ENCODE measurements at regions not wholly inside any gene's neighbourhood (a gene's known extent, or its start where the extent isn't known, plus 50 kb on each side); places are given as distances from the start of the nearest gene placed in this dataset.

GRCh38 chr17:65360961-65361552, 200.4 kb downstream of the AXIN2 start:
- Histone ChIP-seq H3K27ac (ENCODE audit: low read depth, low read length) (no peak overlapping the region), H3K4me3 (ENCODE audit: low read depth in 1 of 5, low read length in 5 of 5) (no peak overlapping the region), H3K36me3 (ENCODE audit: control insufficient read depth in 5 of 5, insufficient read depth in 5 of 5, low read length in 5 of 5) (no peaks in the 10 kb centered on the region), H3K27me3 (ENCODE audit: control insufficient read depth in 5 of 5, insufficient read depth in 4 of 5, low read length in 5 of 5) (peaks cover 0 to 6% (median 0%) of the 10 kb centered on the region in 5 donors), H3K9ac (ENCODE audit: low read length in 5 of 5) (no peak overlapping the region), H3K4me1 (ENCODE audit: control insufficient read depth in 5 of 5, insufficient read depth in 5 of 5, low read length in 5 of 5) (no peaks in the 10 kb centered on the region), H3K9me3 (ENCODE audit: control insufficient read depth in 5 of 5, low read length in 5 of 5) (peaks cover 0 to under 1% (median 0%) of the 10 kb centered on the region in 5 donors)

GRCh38 chr17:65359016-65359415, 202.4 kb downstream of the AXIN2 start:
- Histone ChIP-seq H3K27me3 (ENCODE audit: control insufficient read depth in 5 of 5, insufficient read depth in 4 of 5, low read length in 5 of 5) (peaks cover 0 to 6% (median 0%) of the 10 kb centered on the region in 5 donors), H3K9me3 (ENCODE audit: control insufficient read depth in 5 of 5, low read length in 5 of 5) (no peaks in the 10 kb centered on the region), H3K36me3 (ENCODE audit: control insufficient read depth in 5 of 5, insufficient read depth in 5 of 5, low read length in 5 of 5) (no peaks in the 10 kb centered on the region), H3K27ac (ENCODE audit: low read depth, low read length) (no peak overlapping the region), H3K4me3 (ENCODE audit: low read depth in 1 of 5, low read length in 5 of 5) (no peak overlapping the region), H3K4me1 (ENCODE audit: control insufficient read depth in 5 of 5, insufficient read depth in 5 of 5, low read length in 5 of 5) (no peaks in the 10 kb centered on the region), H3K9ac (ENCODE audit: low read length in 5 of 5) (no peak overlapping the region)

GRCh38 chr17:65356536-65356935, 204.9 kb downstream of the AXIN2 start:
- Histone ChIP-seq H3K4me3 (ENCODE audit: low read depth in 1 of 5, low read length in 5 of 5) (no peak overlapping the region), H3K27me3 (ENCODE audit: control insufficient read depth in 5 of 5, insufficient read depth in 4 of 5, low read length in 5 of 5) (peaks cover 0 to 6% (median 0%) of the 10 kb centered on the region in 5 donors), H3K27ac (ENCODE audit: low read depth, low read length) (no peak overlapping the region), H3K4me1 (ENCODE audit: control insufficient read depth in 5 of 5, insufficient read depth in 5 of 5, low read length in 5 of 5) (no peaks in the 10 kb centered on the region), H3K36me3 (ENCODE audit: control insufficient read depth in 5 of 5, insufficient read depth in 5 of 5, low read length in 5 of 5) (no peaks in the 10 kb centered on the region), H3K9ac (ENCODE audit: low read length in 5 of 5) (no peak overlapping the region), H3K9me3 (ENCODE audit: control insufficient read depth in 5 of 5, low read length in 5 of 5) (no peaks in the 10 kb centered on the region)

GRCh38 chr17:65355246-65355645, 206.2 kb downstream of the AXIN2 start:
- Histone ChIP-seq H3K27me3 (ENCODE audit: control insufficient read depth in 5 of 5, insufficient read depth in 4 of 5, low read length in 5 of 5) (peaks cover 0 to 6% (median 0%) of the 10 kb centered on the region in 5 donors), H3K27ac (ENCODE audit: low read depth, low read length) (no peak overlapping the region), H3K9ac (ENCODE audit: low read length in 5 of 5) (no peak overlapping the region), H3K36me3 (ENCODE audit: control insufficient read depth in 5 of 5, insufficient read depth in 5 of 5, low read length in 5 of 5) (no peaks in the 10 kb centered on the region), H3K4me1 (ENCODE audit: control insufficient read depth in 5 of 5, insufficient read depth in 5 of 5, low read length in 5 of 5) (no peaks in the 10 kb centered on the region), H3K9me3 (ENCODE audit: control insufficient read depth in 5 of 5, low read length in 5 of 5) (peaks cover 0 to 4% (median 0%) of the 10 kb centered on the region in 5 donors), H3K4me3 (ENCODE audit: low read depth in 1 of 5, low read length in 5 of 5) (no peak overlapping the region)

- H3K27ac ChIP-seq (ENCODE audit: low read depth, low read length): no peak overlapping the region
- no peak overlapping the region for H3K4me3 ChIP-seq (ENCODE audit: low read depth in 1 of 5, low read length in 5 of 5)
- H3K9ac ChIP-seq (ENCODE audit: low read length in 5 of 5): no peak overlapping the region
- H3K9me3 ChIP-seq (ENCODE audit: control insufficient read depth in 5 of 5, low read length in 5 of 5): peaks cover 0 to 14% (median 3%) of the 10 kb centered on the region in 5 donors
- no peaks in the 10 kb centered on the region for H3K4me1 ChIP-seq (ENCODE audit: control insufficient read depth in 5 of 5, insufficient read depth in 5 of 5, low read length in 5 of 5)
- H3K36me3 ChIP-seq (ENCODE audit: control insufficient read depth in 5 of 5, insufficient read depth in 5 of 5, low read length in 5 of 5): no peaks in the 10 kb centered on the region
- peaks cover 0 to 4% (median 0%) of the 10 kb centered on the region in 5 donors for H3K27me3 ChIP-seq (ENCODE audit: control insufficient read depth in 5 of 5, insufficient read depth in 4 of 5, low read length in 5 of 5)
Observed at GRCh38 chr17:65349916-65350315, 211.5 kb downstream of the AXIN2 start.

GRCh38 chr17:65346166-65346565, 209.0 kb downstream of the RGS9 start:
- Histone ChIP-seq H3K27ac (ENCODE audit: low read depth, low read length) (no peak overlapping the region), H3K36me3 (ENCODE audit: control insufficient read depth in 5 of 5, insufficient read depth in 5 of 5, low read length in 5 of 5) (no peaks in the 10 kb centered on the region), H3K4me1 (ENCODE audit: control insufficient read depth in 5 of 5, insufficient read depth in 5 of 5, low read length in 5 of 5) (no peaks in the 10 kb centered on the region), H3K27me3 (ENCODE audit: control insufficient read depth in 5 of 5, insufficient read depth in 4 of 5, low read length in 5 of 5) (no peaks in the 10 kb centered on the region), H3K4me3 (ENCODE audit: low read depth in 1 of 5, low read length in 5 of 5) (no peak overlapping the region), H3K9ac (ENCODE audit: low read length in 5 of 5) (no peak overlapping the region), H3K9me3 (ENCODE audit: control insufficient read depth in 5 of 5, low read length in 5 of 5) (peaks cover 0 to 14% (median 3%) of the 10 kb centered on the region in 5 donors)

GRCh38 chr17:65345261-65346005, 208.3 kb downstream of the RGS9 start:
- Histone ChIP-seq H3K9ac (ENCODE audit: low read length in 5 of 5) (no peak overlapping the region), H3K4me1 (ENCODE audit: control insufficient read depth in 5 of 5, insufficient read depth in 5 of 5, low read length in 5 of 5) (no peaks in the 10 kb centered on the region), H3K27ac (ENCODE audit: low read depth, low read length) (no peak overlapping the region), H3K36me3 (ENCODE audit: control insufficient read depth in 5 of 5, insufficient read depth in 5 of 5, low read length in 5 of 5) (no peaks in the 10 kb centered on the region), H3K4me3 (ENCODE audit: low read depth in 1 of 5, low read length in 5 of 5) (no peak overlapping the region), H3K27me3 (ENCODE audit: control insufficient read depth in 5 of 5, insufficient read depth in 4 of 5, low read length in 5 of 5) (no peaks in the 10 kb centered on the region), H3K9me3 (ENCODE audit: control insufficient read depth in 5 of 5, low read length in 5 of 5) (peaks cover 0 to 13% (median 6%) of the 10 kb centered on the region in 5 donors)

- no peak overlapping the region for H3K9ac ChIP-seq (ENCODE audit: low read length in 5 of 5)
- no peak overlapping the region for H3K27ac ChIP-seq (ENCODE audit: low read depth, low read length)
- peaks cover 0 to 11% (median 3%) of the 10 kb centered on the region in 5 donors for H3K9me3 ChIP-seq (ENCODE audit: control insufficient read depth in 5 of 5, low read length in 5 of 5)
- no peak overlapping the region for H3K4me3 ChIP-seq (ENCODE audit: low read depth in 1 of 5, low read length in 5 of 5)
- no peaks in the 10 kb centered on the region for H3K36me3 ChIP-seq (ENCODE audit: control insufficient read depth in 5 of 5, insufficient read depth in 5 of 5, low read length in 5 of 5)
- no peaks in the 10 kb centered on the region for H3K27me3 ChIP-seq (ENCODE audit: control insufficient read depth in 5 of 5, insufficient read depth in 4 of 5, low read length in 5 of 5)
- no peaks in the 10 kb centered on the region for H3K4me1 ChIP-seq (ENCODE audit: control insufficient read depth in 5 of 5, insufficient read depth in 5 of 5, low read length in 5 of 5)
Observed at GRCh38 chr17:65340401-65340800, 203.2 kb downstream of the RGS9 start.

- peaks cover 0 to 2% (median 0%) of the 10 kb centered on the region in 5 donors for H3K27me3 ChIP-seq (ENCODE audit: control insufficient read depth in 5 of 5, insufficient read depth in 4 of 5, low read length in 5 of 5)
- no peak overlapping the region for H3K9ac ChIP-seq (ENCODE audit: low read length in 5 of 5)
- H3K9me3 ChIP-seq (ENCODE audit: control insufficient read depth in 5 of 5, low read length in 5 of 5): peaks cover 0 to 6% (median 0%) of the 10 kb centered on the region in 5 donors
- H3K36me3 ChIP-seq (ENCODE audit: control insufficient read depth in 5 of 5, insufficient read depth in 5 of 5, low read length in 5 of 5): no peaks in the 10 kb centered on the region
- H3K4me3 ChIP-seq (ENCODE audit: low read depth in 1 of 5, low read length in 5 of 5): no peak overlapping the region
- H3K27ac ChIP-seq (ENCODE audit: low read depth, low read length): no peak overlapping the region
- no peaks in the 10 kb centered on the region for H3K4me1 ChIP-seq (ENCODE audit: control insufficient read depth in 5 of 5, insufficient read depth in 5 of 5, low read length in 5 of 5)
Observed at GRCh38 chr17:65334406-65334805, 197.2 kb downstream of the RGS9 start.

GRCh38 chr17:65332779-65333178, 195.6 kb downstream of the RGS9 start:
- Histone ChIP-seq H3K9ac (ENCODE audit: low read length in 5 of 5) (no peak overlapping the region), H3K27ac (ENCODE audit: low read depth, low read length) (no peak overlapping the region), H3K4me1 (ENCODE audit: control insufficient read depth in 5 of 5, insufficient read depth in 5 of 5, low read length in 5 of 5) (no peaks in the 10 kb centered on the region), H3K36me3 (ENCODE audit: control insufficient read depth in 5 of 5, insufficient read depth in 5 of 5, low read length in 5 of 5) (no peaks in the 10 kb centered on the region), H3K27me3 (ENCODE audit: control insufficient read depth in 5 of 5, insufficient read depth in 4 of 5, low read length in 5 of 5) (peaks cover 0 to 2% (median 0%) of the 10 kb centered on the region in 5 donors), H3K4me3 (ENCODE audit: low read depth in 1 of 5, low read length in 5 of 5) (no peak overlapping the region), H3K9me3 (ENCODE audit: control insufficient read depth in 5 of 5, low read length in 5 of 5) (no peaks in the 10 kb centered on the region)
